IMR-90 (cell line): ENCODE measurements at regions not wholly inside any gene's neighbourhood (a gene's known extent, or its start where the extent isn't known, plus 50 kb on each side); places are given as distances from the start of the nearest gene placed in this dataset.

Experiments used
- ATAC-seq: fragments of 200-7000 bp; cut with Tn5 transposase; 2 replicates; pipeline ENCODE4 v1.9.1; 2020; ENCODE audit warnings: low read depth, mild to moderate bottlenecking, moderate library complexity
- BruUV-seq: library from RNA; stranded (reverse); fragments of 400-500 nt; replicated peaks from 2 replicates; lab custom pipeline; 2021; lab: Mats Ljungman, UMichigan
- CTCF ChIA-PET: fragments of 300-600 bp; formaldehyde crosslinking; extraction: SDS; loops from one replicate; lab custom pipeline; 2021; ENCODE audit warnings: antibody characterized with exemption; lab: Yijun Ruan, JAX
- POLR2A ChIA-PET: fragments of 300-600 bp; sonication (Branson Sonifier 250); formaldehyde crosslinking; loops from one replicate; lab custom pipeline; 2022; ENCODE audit warnings: antibody characterized with exemption; ENCODE audit not compliant: unreplicated experiment; lab: Charles Lee
- DNase-seq: peaks from one replicate; pipeline ENCODE4 v3.0.0; 2013
- H2AFZ ChIP-seq: replicated peaks from 2 replicates; pipeline ENCODE3; 2013; ENCODE audit warnings: low read length, mild to moderate bottlenecking; ENCODE audit not compliant: poor library complexity
- H2AK5ac ChIP-seq: 2 replicates; pipeline ENCODE4 v1.6.1; 2013; ENCODE audit warnings: low read depth, low read length, inconsistent platforms
- H2AK9ac ChIP-seq: replicated peaks from 2 replicates; pipeline ENCODE3; 2013; ENCODE audit warnings: mild to moderate bottlenecking, low read depth, low read length, moderate library complexity; ENCODE audit not compliant: poor library complexity
- H2BK120ac ChIP-seq: 2 replicates; pipeline ENCODE4 v1.6.1; 2013; ENCODE audit warnings: low read depth, low read length, inconsistent platforms
- H2BK15ac ChIP-seq: 3 replicates; pipeline ENCODE4 v1.6.1; 2013; ENCODE audit warnings: low read depth, low read length, inconsistent platforms
- H2BK20ac ChIP-seq: 2 replicates; pipeline ENCODE4 v1.6.1; 2013; ENCODE audit warnings: low read depth, mild to moderate bottlenecking, inconsistent platforms, low read length, moderate library complexity
- H2BK5ac ChIP-seq: 2 replicates; pipeline ENCODE4 v1.6.1; 2013; ENCODE audit warnings: mild to moderate bottlenecking, low read depth, low read length, inconsistent platforms; ENCODE audit not compliant: poor library complexity, severe bottlenecking
- H3K14ac ChIP-seq: replicated peaks from 2 replicates; pipeline ENCODE4 v1.6.1; 2013; ENCODE audit warnings: low read depth, low read length, inconsistent platforms
- H3K18ac ChIP-seq: 2 replicates; pipeline ENCODE4 v1.6.1; 2013; ENCODE audit warnings: low read depth, low read length, control low read depth
- H3K23ac ChIP-seq: 2 replicates; pipeline ENCODE4 v1.6.1; 2013; ENCODE audit warnings: low read depth, low read length, inconsistent platforms
- H3K27ac ChIP-seq: 2 replicates; pipeline ENCODE4 v1.5.1; 2013; ENCODE audit warnings: mild to moderate bottlenecking, control low read depth, low read length; ENCODE audit not compliant: insufficient read depth
- H3K27me3 ChIP-seq: 2 replicates; pipeline ENCODE4 v1.6.1; 2013; ENCODE audit warnings: low read length; ENCODE audit not compliant: control insufficient read depth, insufficient read depth
- H3K36me3 ChIP-seq: 2 replicates; pipeline ENCODE4 v1.6.1; 2013; ENCODE audit warnings: low read length, mixed read lengths; ENCODE audit not compliant: control insufficient read depth, insufficient read depth
- H3K4ac ChIP-seq: 2 replicates; pipeline ENCODE4 v1.6.1; 2013; ENCODE audit warnings: low read depth, low read length, inconsistent platforms
- H3K4me1 ChIP-seq: 2 replicates; pipeline ENCODE4 v1.6.1; 2013; ENCODE audit warnings: low read length, mixed read lengths; ENCODE audit not compliant: control insufficient read depth, insufficient read depth
- H3K4me2 ChIP-seq: 2 replicates; pipeline ENCODE4 v1.6.1; 2013; ENCODE audit warnings: low read depth, mild to moderate bottlenecking, control low read depth, low read length, moderate library complexity
- H3K4me3 ChIP-seq: 2 replicates; pipeline ENCODE4 v1.5.1; 2013; ENCODE audit warnings: low read depth, mild to moderate bottlenecking, control low read depth, low read length, moderate library complexity; ENCODE audit not compliant: insufficient read depth
- H3K56ac ChIP-seq: 2 replicates; pipeline ENCODE4 v1.6.1; 2013; ENCODE audit warnings: low read length, inconsistent platforms; ENCODE audit not compliant: insufficient read depth; ENCODE audit errors: extremely low read depth
- H3K79me1 ChIP-seq, 2 experiments: 2 replicates each; pipeline ENCODE4 v1.6.1; 2013; ENCODE audit warnings: low read length in 2 of 2, inconsistent platforms in 1 of 2, low read depth in 1 of 2
- H3K9ac ChIP-seq: 2 replicates; pipeline ENCODE4 v1.6.1; 2013; ENCODE audit warnings: low read depth, low read length, control low read depth
- H3K9me1 ChIP-seq: 2 replicates; pipeline ENCODE4 v1.6.1; 2013; ENCODE audit warnings: low read length, inconsistent platforms; ENCODE audit not compliant: insufficient read depth
- H3K9me3 ChIP-seq: 2 replicates; pipeline ENCODE4 v1.6.1; 2013; ENCODE audit warnings: low read length; ENCODE audit not compliant: control insufficient read depth, insufficient read depth
- H4K20me1 ChIP-seq: 2 replicates; pipeline ENCODE4 v1.6.1; 2013; ENCODE audit warnings: low read length, inconsistent platforms; ENCODE audit not compliant: insufficient read depth
- H4K5ac ChIP-seq: 2 replicates; pipeline ENCODE4 v1.6.1; 2013; ENCODE audit warnings: mild to moderate bottlenecking, low read depth, low read length, control low read depth
- H4K8ac ChIP-seq, 2 experiments: 2 replicates each; pipeline ENCODE4 v1.6.1; 2013; ENCODE audit warnings: low read depth in 2 of 2, low read length in 2 of 2, control low read depth in 1 of 2, inconsistent platforms in 1 of 2
- H4K91ac ChIP-seq: 2 replicates; pipeline ENCODE4 v1.6.1; 2013; ENCODE audit warnings: low read depth, low read length, inconsistent platforms; ENCODE audit not compliant: insufficient read depth
- BHLHE40 ChIP-seq: fragments of 150-350 bp; IDR thresholded peaks from 2 replicates; pipeline ENCODE4 v1.6.1; 2016; ENCODE audit warnings: mild to moderate bottlenecking, low read depth, low read length
- CEBPB ChIP-seq: IDR thresholded peaks from 2 replicates; pipeline ENCODE4 v1.6.1; 2012; ENCODE audit warnings: low read depth, low read length, improper control_type of control experiment
- CHD1 ChIP-seq: IDR thresholded peaks from 2 replicates; pipeline ENCODE4 v1.6.1; 2012; ENCODE audit warnings: low read depth, low read length, improper control_type of control experiment
- CTCF ChIP-seq: conservative IDR thresholded peaks from 2 replicates; pipeline ENCODE4 v1.5.1; 2012; ENCODE audit warnings: mild to moderate bottlenecking, low read depth, low read length, improper control_type of control experiment
- FOS ChIP-seq: fragments of 150-350 bp; IDR thresholded peaks from 2 replicates; pipeline ENCODE4 v1.6.1; 2016; ENCODE audit warnings: low read depth, low read length
- MAFK ChIP-seq: IDR thresholded peaks from 2 replicates; pipeline ENCODE4 v1.6.1; 2012; ENCODE audit warnings: low read depth, low read length, improper control_type of control experiment
- NFE2L2 ChIP-seq: fragments of 150-350 bp; IDR thresholded peaks from 2 replicates; pipeline ENCODE4 v1.6.1; 2016; ENCODE audit warnings: low read depth, mild to moderate bottlenecking, low read length
- RAD21 ChIP-seq: IDR thresholded peaks from 2 replicates; pipeline ENCODE4 v1.6.1; 2012; ENCODE audit warnings: low read length, improper control_type of control experiment
- RCOR1 ChIP-seq: IDR thresholded peaks from 2 replicates; pipeline ENCODE4 v1.6.1; 2012; ENCODE audit warnings: mild to moderate bottlenecking, low read length, improper control_type of control experiment; ENCODE audit not compliant: insufficient replicate concordance
- RFX5 ChIP-seq: IDR thresholded peaks from 2 replicates; pipeline ENCODE4 v1.8.0; 2012; ENCODE audit warnings: low read depth, mild to moderate bottlenecking, low read length, moderate library complexity
- WGBS, 2 experiments: methylation state at CpG; one replicate each; pipeline versions ENCODE4 v1.1.5 to v1.1.7; 2013; ENCODE audit warnings: missing lambda C conversion rate in 2 of 2; ENCODE audit not compliant: insufficient read length in 1 of 2; ENCODE audit errors: extremely low coverage in 2 of 2; 5-methylcytosine and 5-hydroxymethylcytosine counted together
- dilution Hi-C: fragments of 300-500 bp; cut with HindIII; formaldehyde crosslinking; loops from one replicate; pipeline ENCODE4 v1.14.3; 2018; ENCODE audit warnings: low sequenced_read_pairs; ENCODE audit not compliant: unreplicated experiment
- in situ Hi-C: fragments of 300-500 bp; cut with MboI; formaldehyde crosslinking; loops from 3 replicates; pipeline ENCODE4 v1.14.3; 2019; ENCODE audit warnings: low sequenced_read_pairs, inconsistent platforms, mixed read lengths
- intact Hi-C: fragments of 100-400 bp; cut with micrococcal nuclease; formaldehyde crosslinking; loops from 2 replicates; pipeline ENCODE4 v1.10.0; 2022

- no peaks in the 10 kb centered on the region for H3K9me3 ChIP-seq
- H2AK9ac ChIP-seq, result no peak overlapping the region
- H4K20me1 ChIP-seq, result no peaks in the 10 kb centered on the region; the same call in 1 of the 2 replicates
- dilution Hi-C loops, result no loop called here
- peaks cover 5% of the 10 kb centered on the region for H3K9me1 ChIP-seq
- H3K79me1 ChIP-seq, result no peaks in the 10 kb centered on the region; a peak in 1 of 4 replicates
- peak overlapping the region; percentile 55; the same call in 1 of the 2 replicates for H4K5ac ChIP-seq
- BruUV-seq, result no TSS peak
- H2BK20ac ChIP-seq, result peak overlapping the region; percentile 55
- H2BK5ac ChIP-seq, result peak overlapping the region; percentile 98
- no peak for DNase-seq
- H2AK5ac ChIP-seq, result 0 out of 2 replicates have a peak overlapping the region, but pooled peaks have one; percentile 25
- peak overlapping the region; percentile 63; the same call in 2 of the 3 replicates for H2BK15ac ChIP-seq
- H3K56ac ChIP-seq, result 0 out of 2 replicates have a peak overlapping the region, but pooled peaks have one; percentile 6
- H3K4me1 ChIP-seq, result peaks cover 12% of the 10 kb centered on the region
- H3K4me2 ChIP-seq, result peak overlapping the region; percentile 49; the same call in 1 of the 2 replicates
- TF ChIP-seq CEBPB (no peak), RFX5 (no peak), CHD1 (no peak), CTCF (no peak), NFE2L2 (no peak), MAFK (no peak), RAD21 (no peak), FOS (no peak), BHLHE40 (no peak), RCOR1 (no peak)
- ChIA-PET POLR2A (no interaction called here), CTCF (interaction anchor here (0.8 to 2.0 kb wide), 2 partner anchors 11 to 15 kb away, joined by 3 to 4 read pairs; no protein-coding TSS in a partner anchor)
- H2AFZ ChIP-seq, result peak overlapping the region; percentile 0
- H2BK120ac ChIP-seq, result peak overlapping the region; percentile 67
- intact Hi-C loops, result loop anchor here (10.0 kb wide), 2 partner anchors 293 to 403 kb away; no protein-coding TSS in a partner anchor
- no CpG with 5 or more reads among the region's 2 CpGs for WGBS, 2 experiments
- H3K23ac ChIP-seq, result peak overlapping the region; percentile 57; the same call in 1 of the 2 replicates
- H4K8ac ChIP-seq, result peak overlapping the region; percentile 39 to 76; a peak in 3 of 4 replicates
- in situ Hi-C loops, result no loop called here
- H3K18ac ChIP-seq, result peak overlapping the region; percentile 67
- H3K4me3 ChIP-seq, result no peak overlapping the region
- H3K27me3 ChIP-seq, result no peaks in the 10 kb centered on the region
- peak overlapping the region; percentile 13; the same call in 1 of the 2 replicates for H3K14ac ChIP-seq
- ATAC-seq, result no peak
- H4K91ac ChIP-seq, result peak overlapping the region; percentile 64; the same call in 1 of the 2 replicates
- H3K9ac ChIP-seq, result no peak overlapping the region
- peak overlapping the region; percentile 58 for H3K4ac ChIP-seq
- H3K27ac ChIP-seq, result peak overlapping the region; percentile 88
- H3K36me3 ChIP-seq, result no peaks in the 10 kb centered on the region
These were observed 297.2 kb downstream of the CDCA7 start for GRCh38 chr2:173651891-173652290.
